Posterior vena cava (tissue), 2 donors: ENCODE measurements at regions not wholly inside any gene's neighbourhood (a gene's known extent, or its start where the extent isn't known, plus 50 kb on each side); places are given as distances from the start of the nearest gene placed in this dataset.
A peak's percentile ranks its signal among the peaks of the same experiment; 100 is the strongest.
"Not testable (repeated sequence)": the region's sequence is repeated elsewhere in the genome, so short reads cannot be mapped to it uniquely, and the experiment has no call there.

ENCODE experiments used
- DNase-seq: peaks from one replicate; pipeline ENCODE4 v3.0.0-alpha.2; 2020; ENCODE audit warnings: low spot score
- intact Hi-C, 2 donors: fragments of 100-400 bp; cut with DNase I; formaldehyde crosslinking; loops; one replicate each; pipeline versions ENCODE4 v1.14.1 to v1.14.2; 2022 to 2023
- donor health status: DM: yes; HTN: yes; CAD: no.
- donor health status: DM: yes; HTN: yes; CAD: no.

- intact Hi-C loops, DNase-seq: not testable (repeated sequence)
Observed at GRCh38 chr15:22194739-22195617, 114.7 kb downstream of the OR4M2 start.

DNA sequence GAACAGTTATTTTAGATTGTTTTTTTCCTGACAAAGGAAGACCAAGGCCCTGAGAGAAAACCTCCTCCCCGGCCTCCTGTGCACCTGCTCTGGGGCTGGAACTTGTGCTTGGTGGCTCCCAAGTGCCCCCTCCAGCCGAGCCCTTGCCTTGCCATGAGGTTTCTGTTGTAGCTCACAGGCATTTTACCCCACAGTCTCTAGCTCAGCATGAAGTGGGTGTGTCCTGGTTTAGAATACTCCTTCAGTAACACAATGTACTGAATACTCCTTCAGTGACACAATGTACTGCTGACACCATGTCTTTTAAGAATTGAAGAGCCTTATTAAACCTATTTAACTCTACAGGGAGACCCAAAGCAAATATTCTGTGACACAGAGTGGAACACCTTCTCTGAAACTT lies 116.1 kb downstream of the OR4M2 start:
- intact Hi-C loops, result not testable (repeated sequence)

DNA sequence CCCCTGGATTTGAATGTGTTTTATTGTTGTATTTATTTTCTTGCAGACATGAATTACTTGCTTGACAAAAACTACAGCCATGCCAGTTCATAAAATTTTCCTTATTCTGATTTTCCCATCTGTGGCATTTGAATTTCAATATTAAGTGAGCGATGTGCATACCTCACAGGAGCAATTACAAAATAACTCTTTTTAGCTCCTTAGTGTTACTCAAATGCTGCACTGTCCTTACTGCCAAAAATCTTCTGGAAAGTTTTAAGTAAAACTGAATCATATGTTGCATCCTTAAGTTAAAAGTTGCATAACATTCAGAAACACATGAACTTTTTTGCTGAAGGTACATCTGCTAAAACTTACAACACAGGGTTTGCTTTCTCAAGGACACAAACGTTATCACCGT lies 120.1 kb downstream of the OR4M2 start:
- DNase-seq, intact Hi-C loops: not testable (repeated sequence)

More for the DNA sequence above, 116.1 kb downstream of the OR4M2 start:
- DNase-seq, result not testable (repeated sequence)

DNA sequence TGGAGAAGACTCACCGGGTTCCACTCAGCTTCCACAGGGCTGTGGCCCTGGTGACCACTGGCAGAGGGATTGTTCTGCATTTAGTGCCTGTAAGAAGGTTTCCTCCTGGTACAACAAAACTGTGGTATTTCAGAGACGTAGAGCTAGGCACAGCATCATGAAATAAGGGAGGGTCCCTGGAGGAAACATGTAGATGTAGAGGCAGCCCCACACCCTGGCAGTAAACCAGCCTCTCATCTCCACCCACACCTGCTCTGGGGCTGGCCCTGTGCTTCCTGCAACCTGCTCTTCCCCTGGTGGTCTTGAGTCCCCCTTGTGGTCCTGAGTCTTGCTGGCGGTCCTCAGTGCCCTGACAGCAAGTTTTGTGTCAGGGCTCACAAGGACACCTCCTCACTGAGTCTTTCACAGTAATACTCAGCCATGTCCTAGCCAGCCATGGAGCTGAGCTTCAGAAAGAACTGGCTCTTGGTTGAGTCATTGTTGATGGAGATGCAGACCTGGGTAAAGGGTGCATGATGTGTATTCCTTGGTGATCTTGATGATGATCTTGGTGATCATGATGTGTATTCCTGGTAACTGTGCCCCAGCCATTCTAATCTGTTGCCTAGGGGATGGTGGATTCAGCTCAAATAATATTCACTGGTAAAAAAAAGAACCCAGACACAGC lies 121.8 kb downstream of the OR4M2 start:
- intact Hi-C loops, DNase-seq: not testable (repeated sequence)

DNA sequence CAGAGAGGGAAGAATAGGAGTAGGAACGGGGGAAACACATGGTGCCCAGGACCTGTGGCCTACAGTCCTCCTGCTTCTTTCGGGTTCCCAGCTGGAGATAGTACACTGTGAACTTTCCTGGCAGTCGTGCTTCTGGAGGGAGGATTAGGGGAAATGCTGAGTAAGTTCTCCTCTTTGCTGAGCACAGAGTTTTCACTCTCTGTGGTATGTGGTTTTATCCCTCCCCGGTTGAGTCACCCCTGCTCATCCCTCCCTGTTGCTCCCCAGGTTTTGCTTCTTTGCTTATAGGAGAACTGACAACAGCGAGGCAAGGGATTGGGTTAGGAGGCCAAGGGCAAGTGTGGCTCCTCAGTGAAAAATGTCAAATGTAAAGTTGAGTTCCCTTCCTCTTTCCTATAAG lies 122.9 kb downstream of the OR4M2 start:
- intact Hi-C loops, DNase-seq: not testable (repeated sequence)

- intact Hi-C loops, DNase-seq: not testable (repeated sequence)
Observed at GRCh38 chr15:22209086-22209485, 128.8 kb downstream of the OR4M2 start.

GRCh38 chr15:22222596-22222995 lies 142.3 kb downstream of the OR4M2 start:
- intact Hi-C loops, DNase-seq: not testable (repeated sequence)

- intact Hi-C loops, result no loop called here
- no peak for DNase-seq
Observed at GRCh38 chr15:22224241-22224671, 143.9 kb downstream of the OR4M2 start.

DNA sequence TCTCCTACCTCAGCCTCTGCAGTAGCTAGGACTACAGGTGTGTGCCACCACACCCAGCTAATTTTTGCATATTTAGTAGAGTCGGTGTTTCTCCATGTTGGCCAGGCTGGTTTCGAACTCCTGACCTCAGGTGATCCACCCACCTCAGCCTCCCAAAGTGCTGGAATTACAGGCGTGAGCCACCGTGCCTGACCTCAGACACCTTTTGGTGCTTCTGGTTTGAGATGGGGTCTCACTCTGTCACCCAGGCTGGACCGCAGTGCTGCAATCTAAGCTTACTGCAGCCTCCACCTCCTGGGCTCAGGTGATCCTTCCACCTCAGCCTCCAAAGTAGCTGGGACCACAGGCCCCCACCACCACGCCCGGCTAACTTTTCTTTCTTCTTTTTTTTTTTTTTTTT lies 144.6 kb downstream of the OR4M2 start:
- DNase-seq, intact Hi-C loops: not testable (repeated sequence)

GRCh38 chr15:22226034-22226790 lies 145.9 kb downstream of the OR4M2 start:
- intact Hi-C loops, result no loop called here
- no peak for DNase-seq

- DNase-seq, result no peak
- intact Hi-C loops, result no loop called here
Observed at GRCh38 chr15:22227411-22228100, 147.2 kb downstream of the OR4M2 start.

- peak; percentile 72 for DNase-seq
- intact Hi-C loops, result no loop called here
Observed at GRCh38 chr15:22228101-22228762, 147.9 kb downstream of the OR4M2 start.

DNA sequence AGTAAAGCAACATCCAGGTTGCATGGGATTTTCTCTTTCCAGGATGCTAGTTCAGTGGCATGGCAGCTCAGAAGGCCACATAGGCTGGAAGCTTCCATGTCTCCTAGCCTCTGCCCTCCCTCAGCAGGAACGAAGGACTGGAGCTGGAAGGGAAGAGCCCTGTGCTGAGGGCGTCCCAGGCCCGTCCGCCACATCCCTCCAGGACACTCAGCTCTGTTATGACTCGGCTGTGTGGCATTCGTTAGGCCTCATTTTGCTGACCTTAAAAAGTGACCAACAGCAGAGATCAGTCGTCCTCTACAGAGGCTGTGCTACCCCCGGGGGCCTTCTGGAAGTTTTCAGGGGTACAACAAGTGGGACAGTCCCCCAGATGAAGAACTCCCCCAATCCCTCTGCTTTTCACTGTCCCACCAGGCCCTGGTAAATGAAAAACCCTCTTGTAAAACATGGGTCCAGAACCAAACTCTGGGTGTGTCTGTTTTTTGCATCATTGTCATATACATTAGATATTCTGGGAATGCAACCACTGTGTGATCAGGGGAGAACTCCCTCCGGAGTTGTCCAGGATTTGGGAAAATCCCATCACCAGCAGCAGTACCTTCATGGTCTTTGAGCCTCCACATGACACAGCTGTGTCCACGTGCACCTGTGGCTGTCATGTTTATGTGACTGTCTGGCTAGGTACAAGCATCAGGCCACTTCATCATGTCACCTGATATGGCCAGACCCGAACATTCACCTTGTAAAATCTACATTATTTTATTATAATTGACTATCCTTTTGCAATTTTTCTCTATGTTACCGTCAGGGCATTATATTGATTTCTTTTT lies 149.9 kb downstream of the OR4M2 start:
- intact Hi-C loops, result no loop called here
- DNase-seq, result peak; percentile 47

DNA sequence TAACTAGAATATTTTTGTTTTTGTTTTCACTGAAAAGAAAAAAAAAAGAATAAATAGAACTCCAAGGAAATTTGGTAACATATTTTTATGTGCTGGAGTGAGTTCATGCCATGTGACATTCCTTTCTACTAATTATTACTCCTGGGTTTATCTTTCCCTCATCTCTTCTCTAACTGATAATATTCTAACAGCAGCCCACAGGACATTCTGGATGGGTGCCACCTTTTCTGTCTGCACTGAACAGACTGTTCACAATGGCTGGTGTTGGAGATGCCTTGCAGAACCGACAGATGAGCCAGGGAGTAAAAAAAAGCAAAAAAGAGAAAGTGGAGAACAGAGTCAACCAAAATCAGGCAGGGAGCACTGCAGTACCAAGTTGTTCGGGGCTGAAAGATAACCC lies 151.3 kb downstream of the OR4M2 start:
- no peak for DNase-seq
- intact Hi-C loops, result no loop called here

- intact Hi-C loops, result no loop called here
Observed at GRCh38 chr15:22232675-22233074, 152.3 kb downstream of the OR4M2 start.

DNA sequence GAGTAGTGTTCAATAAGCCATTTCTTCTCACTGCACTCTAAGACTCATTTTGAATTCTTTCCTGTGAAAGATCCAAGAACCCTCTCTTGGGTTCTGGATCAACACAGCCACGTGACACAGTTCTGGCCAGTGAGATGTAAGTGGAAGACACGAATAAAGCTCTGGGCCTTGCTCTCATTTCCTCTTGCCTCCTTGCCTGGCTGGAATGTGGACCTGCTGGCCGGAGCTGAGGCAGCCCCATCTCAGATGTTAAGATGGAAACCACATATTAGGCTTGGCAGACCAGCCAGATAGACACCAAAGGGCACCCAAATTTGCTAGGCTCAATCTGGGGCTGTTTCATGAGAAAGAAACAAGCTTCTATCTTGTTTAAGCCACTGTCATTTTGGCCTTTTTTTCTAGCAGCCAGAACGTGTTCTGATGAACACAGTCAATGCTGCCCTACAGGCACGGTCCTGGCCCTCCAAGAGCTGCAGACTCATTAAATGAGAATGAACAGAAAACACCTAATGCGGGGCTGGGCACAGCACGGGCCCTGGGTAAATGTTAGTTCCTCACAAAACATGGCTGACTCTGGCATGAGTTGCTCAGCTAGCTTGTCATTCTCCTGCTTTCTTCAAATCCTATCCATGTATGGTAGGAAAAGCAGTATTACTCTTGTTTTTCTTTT lies 155.1 kb downstream of the OR4M2 start:
- intact Hi-C loops, DNase-seq: not testable (repeated sequence)

More at GRCh38 chr15:22232675-22233074, 152.3 kb downstream of the OR4M2 start:
- no peak for DNase-seq

DNA sequence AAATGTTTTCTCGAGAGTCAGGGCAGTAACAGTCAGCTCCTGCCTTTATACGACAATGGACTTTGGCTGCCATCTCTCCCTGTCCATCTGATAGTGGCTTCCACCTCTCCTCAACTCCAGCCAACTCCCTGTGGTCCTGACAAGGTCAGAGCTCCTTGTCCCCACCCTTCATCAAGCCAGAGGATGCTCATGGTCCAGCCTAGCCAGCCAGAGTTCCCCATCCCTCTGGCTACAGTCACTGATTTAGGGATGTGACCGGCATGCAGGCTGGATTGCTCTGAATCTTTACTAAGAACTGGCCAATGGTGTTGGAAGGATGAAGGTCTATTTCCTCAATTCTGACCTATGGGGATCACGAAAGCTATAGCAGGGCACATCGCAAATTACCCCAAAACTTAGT lies 156.1 kb downstream of the OR4M2 start:
- intact Hi-C loops, result no loop called here
- peak; percentile 49 for DNase-seq
